Stimulated activated CD4-positive, alpha-beta T cell treated with anti-CD3 and anti-CD28 coated beads, Interleukin-12 subunit alpha, Interleukin-12 subunit beta, amount 100 ng/mL, for 4 hours (primary cell): ENCODE measurements at regions not wholly inside any gene's neighbourhood (a gene's known extent, or its start where the extent isn't known, plus 50 kb on each side); places are given as distances from the start of the nearest gene placed in this dataset.
"Not testable (repeated sequence)": the region's sequence is repeated elsewhere in the genome, so short reads cannot be mapped to it uniquely, and the experiment has no call there.

ENCODE experiments used
- DNase-seq: peaks from one replicate; pipeline ENCODE4 v3.0.0-alpha.2; 2020

DNA sequence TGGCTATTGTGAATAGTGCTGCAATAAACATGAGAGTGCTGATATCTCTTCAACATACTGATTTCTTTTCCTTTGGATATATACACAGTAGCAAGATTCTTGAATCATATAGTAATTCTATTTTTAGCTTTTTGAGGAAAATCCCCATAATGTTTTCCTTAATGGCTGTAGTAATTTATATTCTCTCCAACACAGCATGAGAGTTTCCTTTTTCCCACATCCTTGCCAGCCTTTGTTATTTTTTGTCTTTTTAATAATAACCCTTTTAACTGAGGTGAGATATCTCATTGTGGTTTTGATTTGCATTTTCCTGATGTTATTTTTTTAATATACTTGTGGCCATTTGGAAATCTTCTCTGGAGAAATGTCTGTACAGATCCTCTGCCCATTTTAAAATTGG, 132.6 kb downstream of the PRL start:
- DNase-seq, result no peak

DNA sequence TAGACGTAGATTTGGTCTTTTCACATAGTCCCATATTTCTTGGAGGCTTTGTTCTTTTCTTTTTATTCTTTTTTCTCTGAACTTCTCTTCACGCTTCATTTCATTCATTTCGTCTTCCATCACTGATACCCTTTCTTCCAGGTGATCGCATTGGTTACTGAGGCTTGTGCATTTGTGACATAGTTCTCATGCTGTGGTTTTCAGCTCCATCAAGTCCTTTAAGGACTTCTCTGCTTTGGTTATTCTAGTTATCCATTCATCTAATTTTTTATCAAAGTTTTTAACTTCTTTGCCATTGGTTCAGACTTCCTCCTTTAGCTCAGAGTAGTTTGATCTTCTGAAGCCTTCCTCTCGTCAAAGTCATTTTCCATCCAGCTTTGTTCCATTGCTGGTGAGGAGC, 125.8 kb downstream of the PRL start:
- DNase-seq, result not testable (repeated sequence)

DNA sequence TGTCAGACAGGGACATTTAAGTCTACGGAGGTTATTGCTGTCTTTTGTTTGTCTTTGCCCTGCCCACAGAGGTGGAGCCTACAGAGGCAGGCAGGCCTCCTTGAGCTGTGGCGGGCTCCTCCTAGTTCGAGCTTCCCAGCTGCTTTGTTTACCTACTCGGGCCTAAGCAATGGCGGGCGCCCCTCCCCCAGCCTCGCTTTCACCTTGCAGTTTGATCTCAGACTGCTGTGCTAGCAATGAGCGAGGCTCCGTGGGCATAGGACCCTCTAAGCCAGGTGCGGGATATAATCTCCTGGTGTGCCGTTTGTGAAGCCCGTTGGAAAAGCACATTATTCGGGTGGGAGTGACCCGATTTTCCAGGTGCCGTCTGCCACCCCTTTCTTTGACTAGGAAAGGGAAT, 125.0 kb downstream of the PRL start:
- DNase-seq, result not testable (repeated sequence)

DNA sequence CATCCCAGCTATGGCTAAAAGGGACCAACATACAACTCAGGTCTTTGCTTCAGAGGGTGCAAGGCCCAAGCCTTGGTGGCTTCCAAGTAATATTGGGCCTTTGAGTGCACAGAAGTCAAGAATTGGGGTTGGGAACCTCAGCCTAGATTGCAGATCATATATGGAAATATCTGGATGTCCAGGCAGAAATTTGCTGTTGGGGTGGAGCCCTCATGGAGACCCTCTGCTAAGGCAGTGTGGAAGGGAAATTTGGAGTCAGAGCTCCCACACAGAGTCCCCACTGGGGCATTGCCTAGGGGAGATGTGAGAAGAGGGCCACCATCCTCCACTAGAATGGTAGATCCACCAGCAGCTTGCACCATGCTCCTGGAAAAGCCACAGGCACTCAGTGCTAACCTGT, 123.5 kb downstream of the PRL start:
- DNase-seq, result no peak

DNA sequence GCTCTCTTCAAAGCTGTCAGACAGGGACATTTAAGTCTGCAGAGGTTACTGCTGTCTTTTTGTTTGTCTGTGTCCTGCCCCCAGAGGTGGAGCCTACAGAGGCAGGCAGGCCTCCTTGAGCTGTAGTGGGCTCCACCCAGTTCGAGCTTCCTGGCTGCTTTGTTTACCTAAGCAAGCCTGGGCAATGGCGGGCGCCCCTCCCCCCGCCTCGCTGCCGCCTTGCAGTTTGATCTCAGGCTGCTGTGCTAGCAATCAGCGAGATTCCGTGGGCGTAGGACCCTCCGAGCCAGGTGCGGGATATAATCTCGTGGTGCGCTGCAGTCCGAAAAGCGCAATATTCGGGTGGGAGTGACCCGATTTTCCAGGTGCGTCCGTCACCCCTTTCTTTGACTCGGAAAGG, 116.6 kb downstream of the PRL start:
- DNase-seq, result not testable (repeated sequence)

DNA sequence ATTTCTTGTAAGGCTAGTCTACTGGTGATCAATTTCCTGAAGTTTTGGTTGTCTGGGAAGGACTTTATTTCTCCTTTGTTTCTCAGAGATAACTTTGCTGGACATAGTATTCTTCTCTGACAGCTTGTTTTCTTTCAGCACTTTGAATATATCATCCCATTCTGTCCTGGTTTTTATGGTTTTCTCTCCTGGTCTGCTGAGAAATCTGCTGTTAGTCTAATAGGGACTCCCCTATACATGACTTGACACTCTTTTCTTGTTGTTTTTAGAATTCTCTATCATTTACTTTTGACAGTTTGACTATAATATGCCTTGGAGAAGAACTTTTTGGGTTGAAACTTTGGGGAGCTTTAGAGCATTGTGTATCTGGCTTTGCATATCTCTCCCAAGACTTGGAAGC, 112.5 kb downstream of the PRL start:
- DNase-seq, result no peak

DNA sequence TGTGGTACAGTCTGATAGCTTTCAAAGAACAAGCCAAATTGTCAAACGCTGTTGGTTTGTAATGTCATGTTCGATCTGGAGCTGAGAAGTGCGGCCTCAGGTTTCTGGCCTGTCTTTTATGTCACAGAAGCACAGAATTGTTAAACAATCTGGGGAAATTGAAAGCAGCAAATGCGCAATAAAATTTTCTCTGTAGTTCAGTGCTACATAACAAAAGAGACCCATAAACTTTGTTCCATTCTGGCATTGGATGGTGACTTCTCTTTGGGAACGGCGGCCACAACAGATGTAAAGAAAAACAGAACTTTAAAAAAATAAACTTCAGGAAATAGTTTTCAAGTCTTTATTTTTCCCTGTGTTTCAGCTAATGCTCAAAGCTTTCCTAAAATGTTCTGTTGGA, 106.9 kb downstream of the PRL start:
- no peak for DNase-seq

DNA sequence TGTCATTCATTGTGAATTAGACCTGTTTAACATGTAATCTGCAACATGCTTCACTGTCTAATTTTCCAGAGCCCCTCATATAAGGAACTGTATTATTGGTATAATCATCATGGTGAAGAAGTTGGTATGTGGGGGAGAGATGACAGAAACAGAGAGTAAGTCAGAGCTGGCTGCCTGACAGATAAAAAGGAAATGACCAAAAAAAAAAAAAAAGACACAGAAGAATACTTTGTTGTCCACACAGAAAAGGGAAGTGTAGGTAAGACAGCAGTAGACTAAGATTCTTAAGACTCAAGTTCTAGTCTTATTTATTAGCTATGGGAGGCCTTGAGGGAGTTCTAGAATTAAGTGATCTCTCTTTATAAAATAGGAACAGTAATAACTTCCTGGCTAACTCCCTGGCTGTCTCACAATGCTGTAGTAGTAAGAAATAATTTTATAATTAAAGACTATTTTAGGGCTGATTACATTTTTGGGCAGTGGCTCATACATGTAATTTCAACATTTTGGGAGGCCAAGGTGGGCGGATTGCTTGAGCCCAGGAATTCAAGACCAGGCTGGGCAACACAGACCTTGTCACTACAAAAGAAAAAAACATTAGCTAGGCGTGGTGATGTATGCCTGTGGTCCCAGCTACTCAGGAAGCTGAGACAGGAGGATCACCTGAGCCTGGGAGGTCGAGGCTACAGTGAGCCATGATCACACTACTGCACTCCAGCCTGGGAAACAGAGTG, 102.5 kb downstream of the PRL start:
- DNase-seq, result no peak

DNA sequence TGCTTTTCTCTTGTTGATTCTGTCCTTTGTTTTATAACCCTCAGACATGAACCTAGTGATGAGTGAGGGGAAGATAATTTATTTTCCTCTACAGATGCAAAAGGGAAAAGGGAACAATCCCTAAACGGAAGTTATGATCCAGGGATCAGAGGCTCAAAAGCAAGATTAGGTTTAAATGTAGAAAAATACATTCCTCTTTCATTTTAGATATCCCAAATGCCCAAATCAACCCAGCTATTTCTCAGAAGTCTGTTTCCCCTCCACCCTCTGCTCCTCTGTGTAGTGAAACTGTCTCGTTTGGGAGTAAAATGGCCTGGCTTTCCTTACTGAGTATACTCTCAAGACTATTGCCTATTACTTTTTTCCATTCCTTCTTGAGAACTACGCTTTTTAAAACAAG, 97.1 kb downstream of the PRL start:
- no peak for DNase-seq

DNA sequence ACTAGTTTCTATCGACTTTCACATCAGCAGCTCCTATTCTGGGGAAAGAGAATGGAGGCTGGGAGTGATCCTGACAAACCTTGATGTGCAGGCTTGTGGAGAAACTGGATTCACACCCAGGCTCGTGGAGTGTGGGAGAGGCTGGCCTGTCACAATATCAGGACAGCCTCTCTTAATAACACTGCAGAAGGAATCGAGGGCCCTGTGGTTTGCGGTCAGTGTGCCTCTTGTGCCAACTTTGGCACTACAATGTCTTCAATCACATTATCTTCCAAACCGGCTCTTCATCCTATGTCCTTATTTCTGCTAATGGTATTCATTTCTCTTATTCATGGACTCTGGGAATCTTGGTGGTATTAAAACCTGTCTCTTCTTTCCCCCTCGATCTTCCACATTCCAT, 92.7 kb downstream of the PRL start:
- no peak for DNase-seq

DNA sequence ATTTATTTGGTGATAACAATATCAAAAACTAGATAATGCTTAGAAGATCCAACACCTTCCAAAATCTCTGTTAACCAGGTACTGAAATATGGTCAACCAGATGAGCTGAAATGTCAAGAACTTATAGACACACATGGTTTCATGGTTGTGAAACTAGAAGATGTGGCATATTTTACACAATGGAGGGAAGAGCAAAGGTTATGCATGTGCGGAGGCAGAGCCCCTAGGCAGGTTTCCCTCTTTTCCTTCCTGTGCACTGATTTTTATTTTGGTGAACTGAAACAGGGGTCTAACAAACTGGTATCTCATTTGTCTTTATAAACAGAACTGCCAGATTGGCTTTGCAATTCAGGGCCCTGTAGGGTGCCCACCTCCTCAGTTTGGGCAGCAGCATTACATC, 91.6 kb downstream of the PRL start:
- no peak for DNase-seq

DNA sequence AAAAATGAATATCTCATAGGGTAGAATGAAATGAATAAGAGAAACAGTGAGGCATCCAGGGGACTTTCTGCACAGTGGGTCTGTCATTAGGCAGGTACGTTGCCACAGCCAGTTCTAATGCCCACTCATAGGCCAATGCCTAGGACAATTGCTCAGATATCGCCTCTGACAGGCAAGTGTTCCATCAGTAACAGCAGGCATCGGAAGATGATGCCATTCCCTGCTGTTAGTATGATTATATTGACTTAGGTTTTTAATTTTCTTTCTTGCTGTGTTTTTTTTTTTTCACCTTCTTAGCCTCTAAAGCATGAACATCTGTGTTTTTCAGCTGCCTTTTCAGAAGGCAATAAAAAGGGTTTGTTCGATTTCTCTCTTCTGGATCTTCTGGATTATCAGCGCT, 90.7 kb downstream of the PRL start:
- no peak for DNase-seq

DNA sequence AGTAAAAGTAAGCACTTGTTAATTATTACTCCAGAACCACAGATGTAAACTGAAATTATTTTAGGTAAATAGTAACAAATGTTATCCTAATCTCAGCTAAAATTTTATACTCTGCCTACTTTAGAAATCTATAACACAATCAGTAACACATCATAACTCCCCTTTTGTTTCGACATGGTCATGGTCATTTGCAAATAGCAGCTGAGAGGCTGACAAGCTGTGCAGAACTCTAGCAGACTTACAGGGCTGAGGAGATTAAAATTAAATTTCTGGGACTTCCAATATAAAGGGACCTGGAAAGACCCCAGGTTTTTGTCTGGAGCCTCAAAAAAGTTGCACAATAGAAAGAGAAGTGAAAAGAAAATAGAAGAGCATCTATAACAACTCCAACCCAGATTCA, 88.8 kb downstream of the PRL start:
- no peak for DNase-seq

DNA sequence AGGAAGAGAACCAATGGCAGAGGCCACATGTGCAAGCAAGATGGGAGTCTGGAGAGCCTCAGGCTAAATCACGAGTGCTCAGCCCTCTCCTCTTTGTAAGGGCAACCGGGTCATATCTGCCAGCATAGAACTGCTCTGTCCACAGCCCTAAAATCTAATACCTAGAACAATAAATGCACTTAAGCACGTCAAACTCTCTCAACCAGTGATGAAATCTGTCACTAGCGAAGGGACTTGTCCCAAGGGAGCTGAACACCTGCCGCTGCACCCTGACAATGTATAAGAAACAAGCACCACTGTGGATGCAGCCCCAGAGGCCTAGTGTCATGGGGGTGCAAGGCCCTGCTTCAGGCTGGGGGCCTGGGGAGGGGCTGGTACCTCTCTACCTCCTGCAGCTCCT, 82.5 kb downstream of the PRL start:
- DNase-seq, result no peak

DNA sequence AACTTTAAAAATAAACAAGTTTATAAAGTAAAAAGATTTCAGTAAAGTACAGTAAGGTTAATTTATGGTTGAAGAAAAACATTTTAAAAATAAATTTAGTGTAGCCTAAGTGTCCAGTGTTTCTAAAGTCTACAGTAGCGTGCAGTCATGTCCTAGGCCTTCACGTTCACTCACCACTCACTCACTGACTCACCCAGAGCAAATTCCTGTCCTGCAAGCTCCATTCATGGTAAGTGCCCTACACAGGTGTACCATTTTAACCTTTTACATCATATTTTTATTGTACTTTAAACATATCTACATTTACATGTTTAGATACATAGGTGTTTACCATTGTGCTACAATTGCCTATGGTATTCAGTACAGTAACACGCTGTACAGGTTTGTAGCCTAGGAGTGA, 81.4 kb downstream of the PRL start:
- DNase-seq, result not testable (repeated sequence)

DNA sequence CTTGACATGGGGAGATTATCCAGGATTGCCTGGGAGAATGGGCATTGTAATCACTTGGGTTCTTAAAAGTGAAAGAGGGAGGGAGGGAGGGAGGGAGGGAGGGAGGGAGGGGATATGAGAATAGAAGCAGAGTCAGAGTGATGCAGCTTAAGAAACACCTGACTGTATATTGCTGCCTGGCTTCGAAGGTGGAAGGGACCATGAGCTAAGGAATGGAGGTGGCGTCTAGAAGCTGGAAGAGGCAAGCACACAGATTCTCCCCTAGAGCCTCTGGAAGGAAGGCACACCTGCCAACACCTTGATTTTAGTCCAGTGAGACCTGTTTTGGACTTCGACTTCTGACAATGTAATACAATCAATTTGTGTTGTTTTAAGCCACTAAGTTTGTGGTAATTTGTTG, 78.4 kb downstream of the PRL start:
- DNase-seq, result no peak

DNA sequence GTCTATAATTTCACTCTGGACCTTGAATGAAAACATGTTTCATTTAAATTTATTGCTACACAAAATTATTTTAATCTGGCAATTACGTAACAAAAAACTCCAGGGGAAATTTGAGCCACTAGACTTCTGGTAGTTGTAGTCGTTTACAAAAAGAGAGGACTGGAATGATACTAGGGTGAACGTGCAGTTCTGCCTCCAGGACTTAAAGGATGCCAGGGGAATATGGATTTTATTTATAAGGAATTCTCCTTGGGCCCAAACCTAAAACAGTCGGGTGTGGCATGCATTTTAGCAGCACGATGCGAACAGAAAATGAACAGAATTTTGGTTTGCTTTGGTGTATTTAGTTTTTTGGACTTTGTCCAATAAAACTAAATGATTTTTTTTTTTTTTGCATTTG, 76.9 kb downstream of the PRL start:
- no peak for DNase-seq

DNA sequence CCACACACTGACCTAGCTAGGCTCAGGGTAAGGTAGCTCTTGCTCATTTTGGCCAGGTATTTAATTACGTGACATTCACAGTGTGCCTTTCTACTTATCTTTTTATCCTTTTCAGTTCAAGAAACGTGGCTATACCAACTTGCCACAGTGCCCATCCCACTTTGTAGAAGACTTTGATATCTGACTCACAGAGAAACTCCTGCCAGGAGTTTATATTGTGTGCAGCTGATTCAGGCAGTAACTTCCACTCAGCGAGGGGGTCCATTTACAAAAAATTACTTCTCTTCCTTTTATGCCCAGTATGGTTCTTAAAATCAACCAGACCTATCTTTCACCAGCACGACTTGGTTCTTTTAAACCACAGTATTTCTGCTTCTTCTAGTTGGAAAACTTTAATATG, 75.6 kb downstream of the PRL start:
- no peak for DNase-seq

DNA sequence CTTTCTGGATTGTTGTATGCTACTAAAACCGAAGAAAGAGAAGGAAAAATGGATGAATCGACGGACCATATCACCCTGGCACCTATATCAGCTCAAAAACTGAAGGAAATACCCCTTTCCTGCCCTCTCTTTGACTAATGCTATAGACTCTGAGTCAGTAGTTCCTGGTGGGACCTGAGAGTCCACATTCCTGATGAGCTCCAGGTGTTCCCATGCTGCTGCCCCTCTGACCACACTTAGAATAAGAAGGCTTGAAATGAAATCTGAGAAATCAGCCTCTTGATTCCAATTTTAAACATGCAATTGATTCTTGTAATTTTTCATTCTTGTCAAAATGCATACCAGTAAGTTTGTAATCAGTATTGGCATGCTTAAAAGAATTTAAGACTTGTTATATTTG, 75.2 kb downstream of the PRL start:
- DNase-seq, result no peak

DNA sequence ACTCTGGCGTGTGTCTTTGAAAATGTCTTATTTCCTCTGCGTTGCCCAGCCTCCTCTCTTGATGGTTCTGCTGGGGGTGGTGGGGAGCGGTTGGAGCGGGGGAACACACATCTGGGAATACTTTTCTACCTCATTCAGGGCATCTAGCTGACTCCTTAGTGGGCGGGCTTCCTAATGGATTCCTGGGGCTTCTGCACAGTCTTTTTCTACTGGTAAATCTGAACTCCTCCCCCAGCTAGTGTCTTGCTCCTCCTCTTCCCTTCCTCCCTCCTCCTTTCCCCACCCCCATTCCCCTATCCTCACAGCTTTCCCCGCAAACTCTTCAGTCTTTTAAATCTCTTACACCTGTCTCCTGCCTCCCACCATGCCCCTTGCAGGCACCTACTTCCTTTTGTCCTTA, 74.4 kb downstream of the PRL start:
- DNase-seq, result no peak

DNA sequence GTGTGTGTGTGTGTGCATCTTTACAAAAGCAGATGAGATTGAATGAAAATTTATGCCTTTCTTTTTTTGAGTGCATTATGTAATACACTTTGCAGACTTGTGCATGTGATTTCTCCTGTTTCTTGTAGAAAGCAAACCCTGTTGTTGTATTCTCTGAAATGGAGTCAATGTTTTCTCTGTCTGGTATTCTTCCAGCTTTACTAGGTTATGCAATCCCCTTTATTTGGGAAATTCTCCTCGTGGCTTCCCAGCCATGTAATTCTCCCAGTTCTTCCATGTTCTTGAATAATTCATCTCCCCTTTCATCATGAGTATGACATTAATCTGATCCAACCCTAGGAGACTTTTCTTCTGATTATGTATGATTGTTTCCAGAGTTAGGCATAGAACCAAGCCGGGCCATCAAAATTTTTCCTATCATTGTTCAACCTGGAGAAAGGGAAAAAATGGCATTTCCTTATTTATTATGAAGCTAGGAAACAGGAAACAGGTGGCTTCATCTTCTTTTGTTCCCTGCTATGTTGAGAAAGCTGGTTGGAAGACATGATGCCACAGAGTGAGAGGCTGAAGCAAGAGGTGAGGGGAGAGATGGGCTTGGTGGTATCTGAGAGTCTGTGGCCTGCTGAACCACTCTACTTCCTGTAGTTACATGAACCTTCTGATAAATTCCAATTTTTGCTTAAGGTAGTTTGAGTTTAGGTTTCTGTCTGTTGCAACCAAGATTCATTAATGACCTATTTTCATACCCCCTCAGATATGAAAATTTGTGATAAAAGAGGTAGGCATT, 68.8 kb downstream of the PRL start:
- DNase-seq, result no peak

DNA sequence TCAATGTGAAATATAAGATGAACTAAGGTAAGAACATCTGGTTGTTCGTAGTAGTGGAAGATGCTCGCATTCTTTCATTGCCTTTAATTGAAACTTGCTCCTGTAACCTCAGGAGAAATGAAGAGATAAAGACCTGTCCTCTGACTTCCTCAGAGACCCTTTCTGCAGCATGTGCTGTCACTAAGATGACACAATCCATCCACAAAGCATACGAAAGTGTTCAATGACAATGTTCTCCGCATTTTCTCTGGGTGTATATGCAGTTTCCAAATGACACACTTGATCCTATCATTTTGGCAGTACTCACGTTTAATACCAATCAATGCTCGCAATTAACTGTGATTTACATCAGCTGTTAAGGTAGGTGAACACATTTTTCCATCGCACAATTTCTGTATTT, 65.8 kb downstream of the PRL start:
- DNase-seq, result no peak

DNA sequence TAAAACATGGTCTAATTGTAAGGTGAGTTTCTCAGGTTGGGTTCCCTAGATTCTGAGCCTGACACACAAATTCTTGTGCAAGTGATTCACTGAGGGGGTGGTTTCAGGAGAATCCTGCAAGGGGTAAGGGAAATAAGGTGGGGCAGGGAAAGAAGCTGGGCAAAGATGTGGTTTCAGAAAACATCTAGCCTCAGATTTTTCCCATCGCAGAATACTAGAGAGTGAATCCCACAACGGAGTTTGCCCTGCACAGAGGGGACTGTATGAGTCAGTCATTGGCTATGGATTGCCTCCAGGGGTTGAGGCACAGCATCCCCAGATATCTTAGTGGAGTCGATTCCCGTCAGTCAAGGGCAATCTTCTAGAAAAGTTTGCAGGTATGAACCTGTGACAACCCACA, 65.2 kb downstream of the PRL start:
- no peak for DNase-seq

DNA sequence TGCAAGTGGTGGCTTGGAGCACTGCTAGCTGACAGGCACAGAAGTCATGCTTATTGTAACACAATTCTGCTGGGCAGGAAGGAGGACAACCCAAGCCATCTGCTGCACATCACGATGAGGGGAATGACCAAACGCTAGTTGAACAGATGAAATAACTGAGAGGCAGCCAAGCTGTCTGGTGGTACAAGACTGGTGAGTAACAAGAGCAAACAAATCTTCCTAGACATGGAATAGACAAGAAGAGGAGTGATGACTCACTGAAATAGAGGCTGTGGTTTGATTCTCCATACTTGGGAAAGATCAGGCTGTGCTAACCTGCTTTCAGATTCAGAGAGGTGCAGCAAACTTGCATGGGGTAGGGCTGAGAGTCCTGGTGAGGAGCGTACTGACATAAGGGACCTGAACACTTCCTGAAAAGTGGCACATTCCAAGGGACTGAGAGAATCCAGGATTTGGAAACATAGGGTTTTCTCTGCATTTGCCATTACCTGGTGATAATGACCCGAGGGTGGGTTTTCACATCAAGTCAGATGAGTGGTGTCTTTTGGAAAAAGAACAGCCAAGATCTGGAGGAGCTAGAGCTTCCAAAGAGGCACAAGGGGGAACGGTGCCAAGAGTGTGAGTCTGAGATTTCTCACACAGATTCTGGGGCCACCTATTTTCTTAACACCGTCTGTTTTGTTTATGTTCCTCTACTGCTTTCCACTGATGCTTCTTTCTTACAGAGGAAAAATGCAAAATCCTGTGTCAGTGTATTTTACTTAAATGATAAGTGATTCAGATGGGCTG, 60.0 kb downstream of the PRL start:
- DNase-seq, result no peak
